ENCODE measurements at regions not wholly inside any gene's neighbourhood (a gene's known extent, or its start where the extent isn't known, plus 50 kb on each side); places are given as distances from the start of the nearest gene placed in this dataset.

GRCh38 chr15:29428925-29429573 lies 159.4 kb upstream of the NSMCE3 start:
- TF ChIP-seq POLR2A (IDR thresholded peaks at IDR 0.05): no peak
- TF ChIP-seq, protein P1, sequence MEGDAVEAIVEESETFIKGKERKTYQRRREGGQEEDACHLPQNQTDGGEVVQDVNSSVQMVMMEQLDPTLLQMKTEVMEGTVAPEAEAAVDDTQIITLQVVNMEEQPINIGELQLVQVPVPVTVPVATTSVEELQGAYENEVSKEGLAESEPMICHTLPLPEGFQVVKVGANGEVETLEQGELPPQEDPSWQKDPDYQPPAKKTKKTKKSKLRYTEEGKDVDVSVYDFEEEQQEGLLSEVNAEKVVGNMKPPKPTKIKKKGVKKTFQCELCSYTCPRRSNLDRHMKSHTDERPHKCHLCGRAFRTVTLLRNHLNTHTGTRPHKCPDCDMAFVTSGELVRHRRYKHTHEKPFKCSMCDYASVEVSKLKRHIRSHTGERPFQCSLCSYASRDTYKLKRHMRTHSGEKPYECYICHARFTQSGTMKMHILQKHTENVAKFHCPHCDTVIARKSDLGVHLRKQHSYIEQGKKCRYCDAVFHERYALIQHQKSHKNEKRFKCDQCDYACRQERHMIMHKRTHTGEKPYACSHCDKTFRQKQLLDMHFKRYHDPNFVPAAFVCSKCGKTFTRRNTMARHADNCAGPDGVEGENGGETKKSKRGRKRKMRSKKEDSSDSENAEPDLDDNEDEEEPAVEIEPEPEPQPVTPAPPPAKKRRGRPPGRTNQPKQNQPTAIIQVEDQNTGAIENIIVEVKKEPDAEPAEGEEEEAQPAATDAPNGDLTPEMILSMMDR (IDR thresholded peaks at IDR 0.05): no peak
